ENCODE measurements at regions not wholly inside any gene's neighbourhood (a gene's known extent, or its start where the extent isn't known, plus 50 kb on each side); places are given as distances from the start of the nearest gene placed in this dataset.
A peak's percentile ranks its signal among the peaks of the same experiment; 100 is the strongest.

DNA sequence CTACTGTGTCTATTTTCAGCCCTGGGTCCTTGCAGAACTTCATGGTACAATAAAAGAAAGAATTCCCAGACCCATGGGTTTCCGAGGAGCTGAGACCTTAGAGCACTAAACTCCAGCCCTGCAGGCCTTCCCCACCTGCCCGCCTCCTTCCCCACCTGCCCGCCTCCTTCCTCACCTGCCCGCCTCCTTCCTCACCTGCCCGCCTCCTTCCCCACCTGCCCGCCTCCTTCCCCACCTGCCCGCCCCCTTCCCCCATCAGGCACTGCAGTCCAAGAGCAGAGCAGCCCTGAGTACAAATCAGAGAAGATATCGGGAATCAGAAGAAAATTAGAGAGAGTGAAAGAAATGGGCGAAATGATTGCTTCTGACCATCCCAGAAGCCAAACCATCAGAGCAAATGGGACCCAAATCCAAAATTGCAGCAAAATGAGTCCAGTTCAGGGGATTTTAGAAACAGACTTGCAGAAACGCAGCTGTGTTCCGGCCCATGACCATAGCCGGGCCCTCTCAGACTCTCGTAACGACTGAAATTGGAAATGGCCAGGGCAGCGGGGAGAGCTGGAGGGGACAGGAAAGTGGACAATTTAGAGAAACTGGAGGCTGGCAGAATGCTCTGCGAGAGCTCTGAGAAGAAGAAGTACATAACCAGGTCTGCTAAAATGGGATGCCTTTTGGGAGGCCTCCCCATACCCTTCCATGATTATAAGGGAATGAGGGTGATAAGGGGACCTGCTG, 568.4 kb downstream of the TCERG1L start:
- H3K4me1 ChIP-seq, result no peaks in the 10 kb centered on the region
- peaks cover 0 to 4% (median 0%) of the 10 kb centered on the region in 4 donors for H3K9me3 ChIP-seq
- H3K27me3 ChIP-seq, result no peaks in the 10 kb centered on the region
- TF ChIP-seq, protein P1, sequence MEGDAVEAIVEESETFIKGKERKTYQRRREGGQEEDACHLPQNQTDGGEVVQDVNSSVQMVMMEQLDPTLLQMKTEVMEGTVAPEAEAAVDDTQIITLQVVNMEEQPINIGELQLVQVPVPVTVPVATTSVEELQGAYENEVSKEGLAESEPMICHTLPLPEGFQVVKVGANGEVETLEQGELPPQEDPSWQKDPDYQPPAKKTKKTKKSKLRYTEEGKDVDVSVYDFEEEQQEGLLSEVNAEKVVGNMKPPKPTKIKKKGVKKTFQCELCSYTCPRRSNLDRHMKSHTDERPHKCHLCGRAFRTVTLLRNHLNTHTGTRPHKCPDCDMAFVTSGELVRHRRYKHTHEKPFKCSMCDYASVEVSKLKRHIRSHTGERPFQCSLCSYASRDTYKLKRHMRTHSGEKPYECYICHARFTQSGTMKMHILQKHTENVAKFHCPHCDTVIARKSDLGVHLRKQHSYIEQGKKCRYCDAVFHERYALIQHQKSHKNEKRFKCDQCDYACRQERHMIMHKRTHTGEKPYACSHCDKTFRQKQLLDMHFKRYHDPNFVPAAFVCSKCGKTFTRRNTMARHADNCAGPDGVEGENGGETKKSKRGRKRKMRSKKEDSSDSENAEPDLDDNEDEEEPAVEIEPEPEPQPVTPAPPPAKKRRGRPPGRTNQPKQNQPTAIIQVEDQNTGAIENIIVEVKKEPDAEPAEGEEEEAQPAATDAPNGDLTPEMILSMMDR (IDR thresholded peaks at IDR 0.05), result no peak
- TF ChIP-seq POLR2A (IDR thresholded peaks at IDR 0.05), result no peak
- H3K27ac ChIP-seq, result no peak overlapping the region
- H3K4me3 ChIP-seq, result no peak overlapping the region
- H3K36me3 ChIP-seq, result no peaks in the 10 kb centered on the region
- DNase-seq, result no peak

DNA sequence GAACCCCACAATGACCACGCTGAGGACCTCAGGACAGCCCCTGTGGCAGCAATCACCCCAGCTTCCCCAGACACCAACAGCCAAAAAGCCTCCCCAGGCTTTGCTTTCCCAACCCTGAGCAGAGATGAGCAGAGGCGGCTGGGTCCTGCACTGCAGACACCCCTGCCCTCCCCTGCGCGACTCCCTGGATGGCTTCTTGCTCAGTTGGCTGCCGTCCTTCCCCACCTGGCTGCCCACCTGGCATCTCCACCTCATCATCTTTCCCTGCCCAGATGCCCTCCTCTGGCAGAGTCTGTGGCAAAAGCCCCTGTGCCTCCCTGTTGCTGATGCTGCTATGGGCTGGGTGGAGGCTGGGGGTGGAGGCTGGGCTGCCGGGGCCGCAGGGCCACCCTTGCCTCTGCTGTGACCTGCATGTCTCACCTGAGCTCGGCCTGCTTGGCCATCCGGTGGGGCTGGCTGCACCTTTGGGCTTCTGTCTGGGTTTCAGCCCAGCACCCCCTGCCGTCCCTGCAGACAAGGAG, 567.7 kb downstream of the TCERG1L start:
- Histone ChIP-seq H3K4me3 (no peak overlapping the region), H3K27me3 (no peaks in the 10 kb centered on the region), H3K4me1 (no peaks in the 10 kb centered on the region), H3K27ac (no peak overlapping the region), H3K36me3 (no peaks in the 10 kb centered on the region), H3K9me3 (no peaks in the 10 kb centered on the region)
- TF ChIP-seq, protein P1 (IDR thresholded peaks at IDR 0.05), result no peak
- no peak for TF ChIP-seq POLR2A (IDR thresholded peaks at IDR 0.05)
- DNase-seq, result peak in 1 of 3 donors; percentile 19

DNA sequence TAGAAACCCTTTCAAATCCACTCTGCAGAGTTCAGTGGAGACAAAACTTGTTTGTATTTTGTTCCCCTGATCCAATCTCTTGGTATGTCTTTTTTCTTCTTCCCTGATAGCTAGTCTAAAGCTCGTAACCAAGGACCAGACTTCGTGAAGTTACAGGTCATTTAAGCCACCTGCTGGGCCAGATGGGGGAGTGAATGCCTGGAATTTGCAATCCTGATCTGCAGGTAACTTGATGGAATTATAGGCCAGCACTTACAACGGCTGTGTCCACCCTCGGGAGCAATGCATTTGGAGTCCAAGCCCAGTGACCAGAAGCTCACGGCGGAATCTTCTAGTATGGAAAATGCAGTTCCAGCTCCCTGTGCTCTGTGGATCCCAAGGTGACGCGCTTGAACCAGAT, 566.9 kb downstream of the TCERG1L start:
- DNase-seq, result peak in 2 of 3 donors; percentile 7 to 22
- TF ChIP-seq, protein P1 (IDR thresholded peaks at IDR 0.05), result no peak
- no peak for TF ChIP-seq POLR2A (IDR thresholded peaks at IDR 0.05)

DNA sequence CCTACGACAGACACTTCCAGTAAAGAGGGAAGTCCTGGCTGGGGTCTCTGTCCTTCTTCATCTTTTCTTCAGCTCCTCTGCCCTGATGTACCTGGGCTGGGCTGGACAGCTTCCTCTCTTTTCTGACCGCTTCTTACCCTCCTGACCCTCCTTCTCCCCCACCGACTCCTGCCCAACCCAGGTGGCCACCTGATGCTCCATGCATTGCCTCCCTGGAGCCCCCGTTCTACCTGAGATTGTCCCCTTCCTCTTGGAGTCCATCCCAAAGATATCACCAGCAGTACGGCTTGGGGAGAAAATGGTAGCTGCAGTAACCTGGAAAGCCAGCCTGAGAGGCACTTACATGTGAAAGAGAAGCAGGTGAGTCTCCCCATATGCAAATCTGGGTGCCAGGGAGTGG, 566.3 kb downstream of the TCERG1L start:
- H3K9me3 ChIP-seq, result no peaks in the 10 kb centered on the region
- no peak overlapping the region for H3K4me3 ChIP-seq
- no peaks in the 10 kb centered on the region for H3K27me3 ChIP-seq
- H3K36me3 ChIP-seq, result no peaks in the 10 kb centered on the region
- H3K27ac ChIP-seq, result no peak overlapping the region
- H3K4me1 ChIP-seq, result no peaks in the 10 kb centered on the region
- TF ChIP-seq, protein P1 (IDR thresholded peaks at IDR 0.05), result no peak
- TF ChIP-seq POLR2A (IDR thresholded peaks at IDR 0.05), result no peak
- peak in 2 of 3 donors; percentile 7 for DNase-seq

More for the DNA sequence above, 566.9 kb downstream of the TCERG1L start:
- Histone ChIP-seq H3K27ac (no peak overlapping the region), H3K36me3 (no peaks in the 10 kb centered on the region), H3K27me3 (no peaks in the 10 kb centered on the region), H3K4me1 (no peaks in the 10 kb centered on the region), H3K4me3 (no peak overlapping the region), H3K9me3 (no peaks in the 10 kb centered on the region)

DNA sequence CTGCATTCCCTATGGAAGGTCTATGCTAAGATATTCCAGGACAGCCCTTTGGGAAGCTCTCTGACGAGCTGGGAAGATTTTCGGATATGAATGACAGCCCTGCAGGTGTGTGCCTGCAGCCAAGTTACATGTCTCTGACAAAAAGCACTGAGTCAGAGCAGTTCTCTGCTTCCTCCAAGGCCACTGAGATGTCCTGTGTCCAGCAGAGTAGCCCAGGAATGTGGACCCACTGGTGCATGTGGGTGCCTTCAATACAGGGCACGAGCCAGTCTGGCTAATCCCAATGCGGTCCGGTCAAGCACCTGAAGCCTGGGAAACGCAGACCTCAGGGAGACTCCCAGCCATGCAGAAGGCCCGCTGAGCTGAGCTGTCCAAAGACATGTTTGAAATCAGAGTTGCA, 565.7 kb downstream of the TCERG1L start:
- Histone ChIP-seq H3K27ac (no peak overlapping the region), H3K36me3 (no peaks in the 10 kb centered on the region), H3K27me3 (no peaks in the 10 kb centered on the region), H3K4me3 (no peak overlapping the region), H3K9me3 (no peaks in the 10 kb centered on the region), H3K4me1 (no peaks in the 10 kb centered on the region)
- peak in 2 of 3 donors; percentile 20 to 24 for DNase-seq
- no peak for TF ChIP-seq POLR2A (IDR thresholded peaks at IDR 0.05)
- TF ChIP-seq, protein P1 (IDR thresholded peaks at IDR 0.05), result no peak

Data from Peyer's patch (tissue), 4 donors.